GM18861 (cell line): ENCODE measurements at regions not wholly inside any gene's neighbourhood (a gene's known extent, or its start where the extent isn't known, plus 50 kb on each side); places are given as distances from the start of the nearest gene placed in this dataset.

Source experiments
- ATAC-seq: cut with Tn5 transposase; IDR thresholded peaks from one replicate; pipeline ENCODE4 v1.9.1; 2021; ENCODE audit not compliant: unreplicated experiment

DNA sequence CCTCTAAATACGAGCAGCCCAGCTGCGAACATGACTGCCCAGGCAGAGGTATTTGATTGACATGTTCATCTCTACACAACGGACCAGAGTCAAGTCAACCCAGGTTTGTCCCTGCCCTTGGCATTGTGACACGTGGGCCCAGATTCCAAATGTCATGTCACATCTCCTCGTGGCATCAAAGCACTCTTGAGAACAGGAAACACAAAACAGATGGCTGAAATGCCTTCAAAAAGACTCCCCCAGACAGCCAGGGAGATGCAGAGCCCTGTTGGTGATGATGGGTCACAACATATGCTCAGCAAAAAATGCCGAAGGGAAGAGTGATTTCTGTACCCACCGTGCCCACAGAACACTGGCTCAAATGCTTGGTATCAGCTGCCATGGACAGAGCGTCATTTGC is 337.8 kb upstream of the DAB1 start:
- ATAC-seq = no peak

DNA sequence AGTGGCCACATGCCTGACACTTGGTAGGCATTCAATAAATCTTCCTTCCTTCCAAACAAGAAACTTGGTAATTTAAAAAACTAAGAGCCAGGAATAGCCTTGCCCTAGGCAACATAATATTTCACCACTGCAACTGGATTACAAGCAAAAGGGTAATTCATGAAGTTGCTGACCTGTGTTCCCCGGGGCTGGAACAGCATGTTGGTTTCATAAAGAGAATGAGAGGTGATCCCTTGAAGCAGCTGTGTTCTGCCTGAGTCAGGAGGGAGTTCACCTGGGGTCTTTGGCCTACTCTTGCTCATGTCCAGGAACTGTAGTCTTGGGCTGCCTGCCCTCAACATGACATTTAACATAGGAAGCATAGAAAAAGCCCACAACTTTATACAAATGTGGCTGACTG is 329.0 kb upstream of the DAB1 start:
- no peak for ATAC-seq

DNA sequence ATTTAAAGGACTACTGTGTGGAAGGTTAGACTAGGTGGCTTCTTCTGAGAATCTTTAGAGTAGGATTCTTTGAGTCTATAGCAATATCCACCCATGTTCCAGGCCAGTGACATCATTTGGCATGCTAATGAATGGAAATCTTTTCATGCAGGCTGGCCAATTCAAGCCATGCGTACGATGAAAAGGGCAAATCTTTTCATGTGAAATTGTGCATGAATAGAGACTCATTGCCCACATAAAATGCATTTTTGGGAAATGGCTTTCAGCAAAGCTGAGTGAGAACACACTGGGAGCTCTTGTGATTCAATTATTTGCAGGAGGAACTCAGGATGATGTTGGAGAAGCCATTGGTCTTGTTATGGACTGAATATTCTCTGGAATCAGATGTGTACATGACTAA is 324.9 kb upstream of the DAB1 start:
- no peak for ATAC-seq

DNA sequence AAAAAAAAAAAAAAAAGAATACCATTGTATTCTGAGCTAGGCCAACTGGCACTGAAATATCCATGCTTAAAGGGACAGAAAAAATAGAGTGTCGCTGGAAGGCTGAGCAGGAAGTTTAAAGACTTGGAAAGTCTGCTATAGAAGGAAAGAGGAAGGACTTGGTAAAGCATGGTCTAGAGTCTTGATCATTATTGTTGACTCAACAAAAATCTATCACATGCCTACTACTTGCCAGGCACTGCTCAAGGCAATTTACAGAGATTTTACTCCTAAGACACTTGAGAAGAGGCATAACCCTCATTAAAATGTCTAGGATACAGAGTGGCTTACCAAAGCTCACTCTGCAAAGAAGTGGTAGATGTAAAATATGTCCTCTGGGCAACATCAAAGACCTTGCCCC is 324.0 kb upstream of the DAB1 start:
- ATAC-seq = no peak

DNA sequence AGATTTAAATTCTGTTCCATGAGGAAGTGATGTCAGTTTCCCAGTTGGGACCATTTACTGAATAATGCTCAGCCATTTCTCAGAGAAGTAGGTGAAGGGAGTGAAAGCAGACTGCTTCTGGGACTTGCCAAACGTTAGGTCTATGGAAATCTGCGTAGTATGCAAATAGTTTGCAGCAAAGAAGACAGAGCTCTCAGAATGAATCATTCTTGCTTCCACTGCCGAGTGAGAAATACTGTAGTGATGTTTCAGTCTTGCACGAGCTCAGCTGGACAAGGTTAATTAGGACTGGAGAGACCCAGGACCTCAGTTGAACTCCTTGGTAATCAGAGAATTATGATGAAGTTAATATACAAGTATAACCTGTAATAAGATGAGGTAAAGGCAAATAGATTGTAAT is 317.7 kb upstream of the DAB1 start:
- no peak for ATAC-seq

DNA sequence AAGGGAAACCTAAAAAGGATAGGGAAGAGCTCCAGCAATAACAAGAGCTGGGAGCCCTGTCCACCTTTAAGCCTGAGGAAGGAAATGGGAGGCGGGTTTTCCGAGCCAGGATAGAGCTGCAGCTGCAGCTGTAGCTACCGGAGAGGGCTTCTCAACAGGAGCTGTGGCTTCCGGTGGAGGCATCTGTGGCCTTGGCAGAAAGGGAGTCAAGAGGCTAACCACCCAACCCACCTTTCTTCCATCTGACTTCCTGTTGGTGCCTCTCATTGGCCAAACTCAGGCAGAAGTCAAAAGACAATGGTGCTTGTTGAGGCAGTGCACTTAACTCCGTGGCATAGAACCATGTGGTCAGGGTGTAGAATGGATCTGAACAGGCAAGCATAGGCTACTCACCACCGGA is 313.1 kb upstream of the DAB1 start:
- no peak for ATAC-seq

DNA sequence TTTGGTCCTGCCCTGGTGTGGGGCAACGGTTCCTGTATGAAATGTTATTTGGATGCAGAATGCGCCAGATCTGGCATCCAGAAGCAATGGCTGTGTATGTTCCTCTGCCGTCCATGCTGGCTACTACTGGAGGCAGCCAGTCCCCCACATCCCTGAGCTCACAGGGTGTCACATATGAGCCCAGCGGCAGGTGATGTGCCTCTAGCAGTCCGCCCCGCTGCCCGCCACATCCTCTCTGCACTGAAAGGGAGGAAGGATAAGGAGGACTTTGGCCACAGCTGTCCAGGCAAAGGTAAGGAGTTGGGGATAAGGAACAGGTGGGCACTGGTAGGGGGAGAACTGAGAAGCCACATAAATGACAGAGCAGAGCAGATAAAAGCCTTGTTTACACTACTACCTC is 305.3 kb upstream of the DAB1 start:
- no peak for ATAC-seq

DNA sequence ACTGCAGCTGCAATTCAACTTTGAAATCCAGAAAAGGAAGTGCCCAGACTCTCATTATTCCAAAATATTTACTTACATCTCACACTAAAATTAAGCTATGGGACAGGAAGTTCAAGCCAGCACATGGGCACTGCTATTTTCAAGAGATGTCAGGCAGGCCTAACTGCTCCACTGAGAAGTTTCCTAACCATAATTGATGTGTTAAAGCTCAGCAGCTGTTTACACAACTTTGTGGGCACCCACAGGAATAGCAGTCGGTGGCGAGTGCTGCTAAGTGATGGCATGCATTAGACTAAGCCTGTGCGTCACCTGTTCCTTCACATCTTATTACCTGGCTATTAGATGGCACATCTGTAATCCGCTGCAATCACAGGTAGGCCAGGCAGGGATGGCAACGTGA is 303.3 kb upstream of the DAB1 start:
- ATAC-seq = no peak

DNA sequence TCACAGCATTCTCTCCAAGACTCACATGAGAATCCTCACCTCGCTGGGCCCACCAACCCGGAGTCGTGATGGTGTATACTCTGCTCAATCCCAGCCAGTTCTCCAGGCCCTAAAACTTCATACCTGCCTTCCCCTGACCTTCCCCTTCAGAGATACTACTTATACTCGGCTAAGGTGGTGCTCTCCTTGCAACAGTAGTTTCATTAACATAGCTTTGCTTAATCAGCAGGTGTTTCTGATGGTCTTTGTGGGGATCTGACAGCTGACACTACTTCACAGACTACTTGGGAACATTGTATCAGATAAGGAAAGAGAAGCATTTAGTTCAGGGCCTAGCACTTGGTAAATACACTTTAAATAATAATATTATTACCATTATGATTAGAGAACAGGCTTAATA is 301.5 kb upstream of the DAB1 start:
- ATAC-seq = no peak

DNA sequence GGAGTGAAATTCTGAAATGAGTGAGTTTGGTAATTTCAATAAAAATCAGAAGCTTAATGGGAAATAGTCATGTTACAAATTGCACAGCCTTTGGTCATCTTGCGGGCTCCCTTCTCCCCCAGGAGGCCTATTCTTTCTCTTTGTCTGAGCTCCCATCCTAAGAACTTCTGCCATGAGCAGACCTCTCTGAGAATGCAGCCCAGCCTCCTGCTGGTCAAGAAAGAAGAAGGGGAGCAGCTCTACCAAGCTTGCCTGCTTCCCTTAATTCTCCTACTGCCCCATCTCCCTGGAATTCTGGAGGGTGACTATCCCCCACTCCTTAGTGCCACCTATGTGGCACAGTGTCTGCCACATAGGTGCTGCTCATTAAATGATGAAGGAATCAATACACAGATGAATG is 300.7 kb upstream of the DAB1 start:
- ATAC-seq = no peak

DNA sequence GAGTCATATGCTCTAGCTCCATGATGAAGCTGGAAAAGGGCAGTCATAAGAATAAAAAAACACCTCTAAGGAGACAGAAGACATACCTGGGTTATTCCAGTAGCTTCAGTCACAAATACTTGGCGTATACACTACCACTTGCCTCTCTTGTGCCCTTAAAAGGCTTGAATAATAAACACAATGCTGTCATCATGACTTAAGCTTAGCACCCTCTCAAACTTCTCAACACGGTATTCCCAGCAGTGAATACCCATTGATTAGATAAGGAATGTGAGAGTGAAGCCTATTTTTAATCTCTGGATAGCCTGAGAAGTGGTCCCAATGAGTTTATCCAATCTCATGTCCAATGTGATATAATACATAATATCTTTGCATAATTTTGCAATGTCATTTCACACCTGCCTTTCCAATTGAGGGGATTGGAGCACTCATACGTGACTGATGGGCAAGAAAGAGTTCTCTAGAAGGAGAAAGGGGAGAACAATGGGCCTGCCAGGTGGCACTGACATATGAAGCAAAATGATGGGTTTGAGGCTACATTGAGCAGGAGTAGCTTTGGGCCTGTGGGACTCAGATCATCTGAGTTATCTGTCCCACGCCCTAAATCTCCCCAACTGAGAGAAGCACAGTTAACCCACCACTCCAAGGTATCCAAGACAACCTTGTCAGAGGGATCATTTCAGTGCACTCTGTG is 298.6 kb upstream of the DAB1 start:
- ATAC-seq = no peak

DNA sequence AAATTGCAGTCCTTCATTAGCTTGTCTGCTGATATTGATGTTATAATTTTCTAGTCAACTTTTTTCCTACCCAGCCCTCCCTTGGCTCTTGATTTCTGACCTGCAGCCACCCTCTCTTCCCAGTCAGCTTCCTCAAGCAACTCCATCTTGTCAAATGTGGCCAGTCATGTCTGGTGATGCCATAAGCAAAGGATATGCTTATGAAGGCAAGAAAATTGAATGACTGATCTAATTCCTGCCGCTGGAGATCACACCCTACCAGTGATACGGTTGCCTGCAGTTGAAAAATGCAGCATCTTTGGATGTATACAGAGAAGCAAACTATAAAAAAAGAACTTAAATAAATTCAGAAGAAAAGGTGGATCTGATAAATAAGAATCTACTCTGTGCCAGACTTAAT is 297.1 kb upstream of the DAB1 start:
- ATAC-seq = no peak

DNA sequence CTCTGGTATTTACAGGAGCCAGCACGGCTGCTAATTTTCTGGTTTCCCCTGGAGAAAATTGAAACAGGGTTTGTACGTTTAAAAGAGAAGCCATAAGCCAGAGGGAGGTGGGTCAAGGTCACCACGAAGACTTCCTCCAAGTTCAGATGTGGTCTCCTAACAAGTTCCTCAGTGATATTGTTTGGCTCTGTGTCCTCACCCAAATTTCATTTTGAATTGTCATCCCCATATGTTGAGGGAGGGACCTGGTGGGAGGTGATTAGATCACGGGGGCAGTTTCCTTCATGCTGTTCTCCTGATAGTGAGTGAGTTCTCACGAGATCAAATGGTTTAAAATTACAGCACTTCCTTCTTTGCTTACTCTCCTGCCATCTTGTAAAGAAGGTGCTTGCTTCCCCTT is 295.4 kb upstream of the DAB1 start:
- no peak for ATAC-seq

DNA sequence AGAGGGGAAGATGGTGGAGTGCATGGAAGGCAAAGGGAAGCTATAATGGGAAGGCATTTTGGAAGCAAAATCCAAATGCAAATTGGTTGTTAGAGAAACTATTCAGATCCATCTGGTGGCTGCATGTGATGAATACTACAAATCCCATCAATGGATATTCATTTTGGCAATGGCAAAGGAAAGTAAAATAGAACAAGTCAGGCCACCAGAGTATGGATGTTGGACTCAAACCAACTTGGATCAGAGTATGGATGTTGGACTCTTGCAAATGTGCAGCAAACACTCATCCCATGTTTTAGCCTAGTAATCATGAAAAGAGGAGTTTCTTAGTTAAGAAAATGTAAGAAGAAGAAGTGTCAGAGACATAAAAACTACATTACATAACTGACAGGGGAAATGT is 289.6 kb upstream of the DAB1 start:
- ATAC-seq = no peak

DNA sequence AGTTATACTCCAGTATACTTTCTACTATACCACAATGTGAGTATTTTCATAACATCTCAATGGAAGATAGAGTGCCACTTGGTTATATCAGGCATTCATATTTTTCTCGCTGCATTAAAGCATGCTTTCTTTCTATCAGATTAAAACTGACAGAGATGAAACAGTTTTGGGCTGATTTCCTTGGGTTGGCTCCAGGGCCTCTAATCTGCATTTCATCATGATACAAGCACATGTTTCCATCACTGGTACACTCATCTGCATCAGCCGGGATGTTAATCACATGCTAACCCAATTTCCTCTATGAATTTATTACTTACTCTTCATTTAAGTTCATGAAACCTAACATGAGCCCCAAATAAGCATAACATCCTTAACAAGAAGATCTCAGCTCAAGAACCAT is 289.0 kb upstream of the DAB1 start:
- no peak for ATAC-seq

DNA sequence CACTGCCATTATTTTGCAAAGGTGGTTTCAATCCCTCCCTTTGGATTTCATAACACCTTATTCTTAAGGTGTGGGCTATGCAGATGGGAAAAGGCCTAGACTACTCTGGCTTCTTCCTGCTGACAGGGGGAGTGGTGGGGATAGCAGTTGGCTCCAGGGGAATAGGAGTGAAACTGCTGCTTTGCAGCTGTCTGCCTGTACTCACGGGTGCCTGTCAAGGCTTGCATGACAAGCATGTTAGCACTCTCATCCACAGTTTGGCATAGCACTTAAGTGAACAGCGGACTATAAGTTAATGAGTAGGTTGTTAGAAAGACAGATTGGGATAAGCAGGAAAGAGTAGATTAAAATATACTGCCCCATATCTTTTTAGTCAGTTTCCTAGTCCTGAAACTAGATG is 287.5 kb upstream of the DAB1 start:
- no peak for ATAC-seq

DNA sequence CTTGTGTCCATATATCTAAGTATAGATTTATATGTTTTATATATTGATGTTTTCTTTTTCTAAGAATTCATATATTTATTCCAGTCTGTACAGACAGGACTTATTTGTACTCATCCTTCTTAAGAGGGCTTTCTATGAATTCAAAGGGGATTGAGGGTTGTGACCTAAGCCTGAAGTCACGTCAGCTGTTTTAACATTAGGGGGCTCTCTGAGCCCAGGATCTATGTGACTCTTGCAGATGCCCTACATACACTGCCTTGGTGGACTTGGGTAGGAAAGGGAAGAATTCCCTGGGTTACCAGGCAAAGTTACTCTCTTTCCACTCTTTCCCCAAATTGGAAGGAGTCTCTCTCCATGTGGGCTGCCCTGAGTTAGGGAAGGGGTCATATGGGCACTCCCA is 283.8 kb upstream of the DAB1 start:
- ATAC-seq = no peak

DNA sequence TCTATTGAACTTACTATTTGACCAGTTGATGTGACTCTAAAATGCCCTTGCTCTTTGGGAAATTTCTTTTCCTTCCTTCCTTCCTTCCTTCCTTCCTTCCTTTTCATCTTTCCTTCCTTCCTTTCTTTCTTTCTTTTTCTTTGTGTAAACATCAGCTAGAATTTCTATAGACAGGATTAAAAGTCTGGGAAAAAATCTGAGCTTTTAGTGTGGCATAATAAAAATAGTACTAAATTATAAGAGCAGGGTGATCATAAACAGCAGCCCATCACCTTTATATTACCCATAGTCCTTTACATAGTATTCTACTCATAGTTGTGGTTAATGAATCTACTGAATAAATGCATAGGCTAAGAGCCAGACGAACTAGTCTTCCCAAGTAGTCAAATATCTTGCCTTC is 281.0 kb upstream of the DAB1 start:
- ATAC-seq = no peak

DNA sequence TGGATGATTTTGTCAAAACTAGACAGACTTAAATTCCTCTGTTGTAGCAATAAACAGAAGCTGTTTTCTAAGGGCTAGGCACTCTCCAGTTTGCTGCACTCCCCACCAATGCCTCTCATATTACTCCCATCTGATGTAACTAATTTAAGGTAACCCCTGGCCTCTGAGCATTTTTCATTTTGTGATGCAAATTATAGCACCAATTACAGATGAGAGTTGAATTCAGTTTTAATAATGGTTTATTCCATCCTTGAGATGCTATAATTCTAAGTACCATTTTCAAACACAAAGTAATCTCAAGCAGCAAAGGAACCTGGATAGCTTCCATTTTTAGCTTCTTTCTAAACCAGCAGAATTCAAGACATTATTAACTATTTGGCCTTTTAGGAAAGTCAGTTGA is 280.4 kb upstream of the DAB1 start:
- ATAC-seq = no peak

DNA sequence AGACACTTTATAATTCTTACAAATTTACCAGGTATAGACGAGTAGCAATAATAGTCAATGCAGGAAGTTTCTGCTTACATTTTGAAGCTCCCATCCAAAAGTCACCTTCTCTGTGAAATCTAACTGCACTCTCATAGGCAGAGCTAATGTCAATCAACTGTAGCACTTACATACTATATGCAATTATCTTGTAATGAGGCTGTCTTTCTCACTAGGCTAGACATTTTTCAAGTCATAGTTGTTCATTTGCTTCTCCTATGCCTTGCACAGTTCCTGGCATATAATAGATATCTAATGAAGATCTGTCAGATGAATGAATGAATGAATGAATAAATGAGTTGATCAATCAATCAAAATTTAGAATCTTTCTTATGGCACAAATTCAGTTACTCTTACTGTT is 273.0 kb upstream of the DAB1 start:
- no peak for ATAC-seq

DNA sequence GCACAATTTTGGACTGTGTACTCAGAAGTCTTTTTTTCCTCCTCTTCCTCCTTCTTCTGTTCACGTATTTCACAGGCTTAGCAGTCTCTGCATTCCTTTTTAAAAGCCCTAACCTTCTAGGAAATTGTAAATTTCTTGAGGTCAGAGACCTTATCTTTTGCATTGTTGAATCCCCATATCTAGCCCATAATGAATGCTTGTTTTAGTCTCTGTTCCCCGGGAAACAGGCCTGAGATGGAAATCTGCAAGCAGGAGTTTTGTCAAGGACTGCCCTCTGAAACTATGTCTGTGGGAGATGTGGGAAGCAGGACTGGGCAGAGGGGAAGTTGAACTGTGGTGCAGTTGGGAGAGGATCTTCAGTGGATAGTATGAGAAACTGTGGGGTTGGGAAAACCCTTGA is 272.2 kb upstream of the DAB1 start:
- ATAC-seq = no peak

DNA sequence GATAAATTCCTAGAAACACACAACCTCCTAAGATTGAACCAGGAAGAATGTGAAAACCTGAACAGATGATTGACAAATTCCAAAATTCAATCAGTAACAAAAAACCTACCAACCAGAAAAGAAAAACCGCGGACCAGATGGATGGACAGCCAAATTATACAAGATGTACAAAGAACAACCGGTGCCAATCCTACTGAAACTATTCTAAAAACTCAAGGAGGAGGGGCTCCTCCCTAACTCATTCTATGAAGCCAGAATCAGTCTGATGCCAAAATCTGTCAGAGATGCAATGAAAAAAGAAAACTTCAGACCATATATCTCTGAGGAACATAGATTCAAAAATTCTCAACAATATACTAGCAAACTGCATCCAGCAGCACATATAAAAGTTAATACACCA is 262.4 kb upstream of the DAB1 start:
- ATAC-seq = no peak

DNA sequence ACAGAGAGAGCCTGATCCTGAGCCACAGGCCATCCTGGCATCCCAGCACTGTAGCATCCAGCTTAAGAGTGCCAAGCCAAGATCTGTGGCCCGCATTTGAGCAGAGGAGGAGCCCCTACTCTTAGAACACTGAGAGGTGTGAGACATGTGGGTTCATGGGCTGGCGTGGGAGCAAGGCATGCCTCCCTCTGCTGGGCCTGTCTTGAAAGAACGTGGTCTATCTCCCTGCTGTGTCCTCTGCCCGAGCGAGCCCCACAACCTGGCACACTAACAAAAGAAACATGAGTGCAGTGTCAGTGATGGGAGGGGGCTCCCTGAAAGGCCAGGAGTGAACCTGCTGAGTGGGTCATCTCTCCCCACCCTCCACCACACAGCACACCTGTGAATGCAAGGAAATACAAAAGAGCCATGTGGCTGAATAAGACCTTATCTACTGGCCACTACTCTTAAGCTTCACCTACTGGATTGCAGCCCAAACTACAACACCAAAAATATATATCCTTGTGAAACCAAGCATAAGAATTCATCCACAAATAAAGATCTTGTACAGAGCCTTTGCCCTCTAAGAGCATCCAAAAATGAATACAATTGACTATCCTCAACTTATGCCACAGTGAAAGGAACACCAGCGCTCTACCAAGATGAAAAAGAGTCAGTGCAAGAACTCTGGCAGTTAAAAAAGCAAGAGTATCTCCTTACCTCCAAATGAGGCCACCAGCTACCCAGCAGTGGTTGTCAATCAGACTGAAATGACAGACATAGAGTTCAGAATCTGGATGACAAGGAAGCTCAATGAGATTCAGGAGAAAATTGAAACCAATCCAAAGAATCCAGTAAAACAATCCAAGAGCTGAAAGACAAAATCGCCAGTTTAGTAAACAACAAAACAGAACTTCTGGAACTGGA is 259.4 kb upstream of the DAB1 start:
- ATAC-seq = no peak
